MM.1S (cell line): ENCODE measurements at regions not wholly inside any gene's neighbourhood (a gene's known extent, or its start where the extent isn't known, plus 50 kb on each side); places are given as distances from the start of the nearest gene placed in this dataset.

Experiments
- DNase-seq: peaks from one replicate; pipeline ENCODE4 v3.0.0-alpha.2; 2015
- H2AFZ ChIP-seq: fragments of 300-600 bp; sonication (generic); 2 replicates; pipeline ENCODE4 v1.6.0; 2016; ENCODE audit warnings: antibody characterized with exemption, low read length
- H3F3A ChIP-seq: fragments of 300-600 bp; sonication (generic); 2 replicates; pipeline ENCODE4 v1.6.1; 2016; ENCODE audit warnings: mild to moderate bottlenecking, antibody characterized with exemption, low read length, moderate library complexity, mixed read lengths; ENCODE audit not compliant: insufficient read depth
- H3K27ac ChIP-seq: fragments of 300-600 bp; sonication (generic); 2 replicates; pipeline ENCODE4 v1.5.1; 2016; ENCODE audit warnings: mild to moderate bottlenecking, low read length
- H3K27me3 ChIP-seq: fragments of 300-600 bp; sonication (generic); replicated peaks from 2 replicates; pipeline ENCODE4 v1.6.0; 2016; ENCODE audit warnings: low read length; ENCODE audit not compliant: insufficient read depth
- H3K36me3 ChIP-seq: fragments of 300-600 bp; sonication (generic); replicated peaks from 2 replicates; pipeline ENCODE4 v1.6.1; 2016; ENCODE audit warnings: mild to moderate bottlenecking, low read length, mixed read lengths; ENCODE audit not compliant: insufficient read depth
- H3K4me1 ChIP-seq: fragments of 300-600 bp; sonication (generic); 2 replicates; pipeline ENCODE4 v1.6.1; 2016; ENCODE audit warnings: low read length, mixed read lengths
- H3K4me2 ChIP-seq: fragments of 300-600 bp; sonication (generic); 2 replicates; pipeline ENCODE4 v1.6.0; 2016; ENCODE audit warnings: low read depth, low read length
- H3K4me3 ChIP-seq: fragments of 300-600 bp; sonication (generic); 2 replicates; pipeline ENCODE4 v1.5.1; 2016; ENCODE audit warnings: low read length, mixed read lengths
- H3K79me2 ChIP-seq: fragments of 300-600 bp; sonication (generic); 2 replicates; pipeline ENCODE4 v1.6.1; 2016; ENCODE audit warnings: mixed run types, low read length, mixed read lengths
- H3K9ac ChIP-seq: fragments of 300-600 bp; sonication (generic); 2 replicates; pipeline ENCODE4 v1.6.1; 2016; ENCODE audit warnings: low read length, mixed read lengths
- H3K9me2 ChIP-seq: fragments of 300-600 bp; sonication (generic); replicated peaks from 2 replicates; pipeline ENCODE4 v1.6.1; 2016; ENCODE audit warnings: mild to moderate bottlenecking, low read length, mixed read lengths; ENCODE audit not compliant: insufficient read depth
- H3K9me3 ChIP-seq: fragments of 300-600 bp; sonication (generic); replicated peaks from 2 replicates; pipeline ENCODE4 v1.6.1; 2016; ENCODE audit warnings: mild to moderate bottlenecking, low read length, mixed read lengths; ENCODE audit not compliant: insufficient read depth
- H4K20me1 ChIP-seq: fragments of 300-600 bp; sonication (generic); 2 replicates; pipeline ENCODE4 v1.6.1; 2016; ENCODE audit warnings: mild to moderate bottlenecking, low read length, moderate library complexity, mixed read lengths; ENCODE audit not compliant: insufficient read depth
- CTCF ChIP-seq: fragments of 300-600 bp; sonication (generic); IDR thresholded peaks from 2 replicates; pipeline ENCODE4 v1.5.1; 2016; ENCODE audit warnings: antibody characterized with exemption, low read length, mixed read lengths
- EZH2 ChIP-seq: fragments of 300-600 bp; sonication (generic); optimal IDR thresholded peaks from 2 replicates; pipeline ENCODE3; 2017; ENCODE audit warnings: low read depth, mild to moderate bottlenecking, antibody characterized with exemption, low read length, mixed read lengths
- EZH2phosphoT487 ChIP-seq: fragments of 300-600 bp; sonication (generic); IDR thresholded peaks from 2 replicates; pipeline ENCODE4 v1.6.1; 2018; ENCODE audit warnings: antibody characterized with exemption, low read length

- Histone ChIP-seq H3K36me3 (no peaks in the 10 kb centered on the region), H3K27me3 (peaks cover 39% of the 10 kb centered on the region), H2AFZ (no peak overlapping the region), H3K4me1 (no peaks in the 10 kb centered on the region), H4K20me1 (no peaks in the 10 kb centered on the region), H3K79me2 (no peaks in the 10 kb centered on the region), H3K27ac (no peak overlapping the region), H3K9me2 (no peaks in the 10 kb centered on the region), H3F3A (no peaks in the 10 kb centered on the region), H3K4me2 (no peak overlapping the region), H3K9me3 (no peaks in the 10 kb centered on the region), H3K4me3 (no peak overlapping the region), H3K9ac (no peak overlapping the region)
- no peak for DNase-seq
- TF ChIP-seq EZH2phosphoT487 (no peak), EZH2 (no peak), CTCF (no peak)
These were observed 151.4 kb downstream of the FBLN2 start for GRCh38 chr3:13700362-13700761.

GRCh38 chr3:13696699-13697098, 147.8 kb downstream of the FBLN2 start:
- Histone ChIP-seq H3K4me1 (no peaks in the 10 kb centered on the region), H3K79me2 (no peaks in the 10 kb centered on the region), H2AFZ (no peak overlapping the region), H3K27me3 (peaks cover 57% of the 10 kb centered on the region), H3F3A (no peaks in the 10 kb centered on the region), H3K27ac (no peak overlapping the region), H3K9me2 (no peaks in the 10 kb centered on the region), H3K36me3 (no peaks in the 10 kb centered on the region), H3K4me2 (no peak overlapping the region), H3K4me3 (no peak overlapping the region), H3K9me3 (no peaks in the 10 kb centered on the region), H4K20me1 (no peaks in the 10 kb centered on the region), H3K9ac (no peak overlapping the region)
- DNase-seq = no peak
- TF ChIP-seq EZH2 (no peak), EZH2phosphoT487 (no peak), CTCF (no peak)

GRCh38 chr3:13693441-13693840, 144.5 kb downstream of the FBLN2 start:
- no peak overlapping the region for H3K9ac ChIP-seq
- H3K9me2 ChIP-seq = no peaks in the 10 kb centered on the region
- H3K27me3 ChIP-seq = peaks cover 64% of the 10 kb centered on the region
- TF ChIP-seq EZH2phosphoT487 (no peak), CTCF (no peak), EZH2 (no peak)
- H3K36me3 ChIP-seq = no peaks in the 10 kb centered on the region
- H3F3A ChIP-seq = no peaks in the 10 kb centered on the region
- no peaks in the 10 kb centered on the region for H3K4me1 ChIP-seq
- DNase-seq = no peak
- H3K9me3 ChIP-seq = no peaks in the 10 kb centered on the region
- H3K4me2 ChIP-seq = no peak overlapping the region
- no peaks in the 10 kb centered on the region for H3K79me2 ChIP-seq
- no peak overlapping the region for H2AFZ ChIP-seq
- H3K27ac ChIP-seq = no peak overlapping the region
- H4K20me1 ChIP-seq = no peaks in the 10 kb centered on the region
- H3K4me3 ChIP-seq = no peak overlapping the region

GRCh38 chr3:13690636-13691035, 141.7 kb downstream of the FBLN2 start:
- H3K4me2 ChIP-seq = no peak overlapping the region
- no peak overlapping the region for H2AFZ ChIP-seq
- no peaks in the 10 kb centered on the region for H3K9me3 ChIP-seq
- H3K36me3 ChIP-seq = no peaks in the 10 kb centered on the region
- H4K20me1 ChIP-seq = no peaks in the 10 kb centered on the region
- no peaks in the 10 kb centered on the region for H3K9me2 ChIP-seq
- H3K4me3 ChIP-seq = no peak overlapping the region
- peaks cover 69% of the 10 kb centered on the region for H3K27me3 ChIP-seq
- no peak for DNase-seq
- H3K9ac ChIP-seq = no peak overlapping the region
- H3F3A ChIP-seq = no peaks in the 10 kb centered on the region
- H3K79me2 ChIP-seq = no peaks in the 10 kb centered on the region
- H3K27ac ChIP-seq = no peak overlapping the region
- no peak for TF ChIP-seq CTCF
- H3K4me1 ChIP-seq = no peaks in the 10 kb centered on the region
